ENCODE measurements at regions not wholly inside any gene's neighbourhood (a gene's known extent, or its start where the extent isn't known, plus 50 kb on each side); places are given as distances from the start of the nearest gene placed in this dataset.

DNA sequence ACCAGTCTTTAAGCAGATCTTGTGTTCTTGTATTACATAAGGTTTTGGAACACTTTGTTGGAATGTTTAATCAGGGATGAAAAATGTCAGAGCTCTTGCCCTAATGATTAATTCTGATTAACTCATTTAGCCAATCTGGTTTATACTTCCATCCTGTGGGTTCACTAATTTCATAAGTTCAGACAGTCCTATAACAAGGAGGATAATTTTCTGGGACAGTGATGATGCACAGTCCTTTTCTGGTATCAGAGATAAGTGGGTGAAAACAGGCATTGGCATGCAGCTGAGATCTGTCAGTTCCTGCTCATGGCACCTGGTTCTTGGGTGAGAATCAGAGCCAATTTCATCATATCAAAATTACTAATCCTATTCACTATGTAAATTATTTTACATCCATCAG lies 125.0 kb upstream of the LAMA2 start:
- TF ChIP-seq, protein P1, sequence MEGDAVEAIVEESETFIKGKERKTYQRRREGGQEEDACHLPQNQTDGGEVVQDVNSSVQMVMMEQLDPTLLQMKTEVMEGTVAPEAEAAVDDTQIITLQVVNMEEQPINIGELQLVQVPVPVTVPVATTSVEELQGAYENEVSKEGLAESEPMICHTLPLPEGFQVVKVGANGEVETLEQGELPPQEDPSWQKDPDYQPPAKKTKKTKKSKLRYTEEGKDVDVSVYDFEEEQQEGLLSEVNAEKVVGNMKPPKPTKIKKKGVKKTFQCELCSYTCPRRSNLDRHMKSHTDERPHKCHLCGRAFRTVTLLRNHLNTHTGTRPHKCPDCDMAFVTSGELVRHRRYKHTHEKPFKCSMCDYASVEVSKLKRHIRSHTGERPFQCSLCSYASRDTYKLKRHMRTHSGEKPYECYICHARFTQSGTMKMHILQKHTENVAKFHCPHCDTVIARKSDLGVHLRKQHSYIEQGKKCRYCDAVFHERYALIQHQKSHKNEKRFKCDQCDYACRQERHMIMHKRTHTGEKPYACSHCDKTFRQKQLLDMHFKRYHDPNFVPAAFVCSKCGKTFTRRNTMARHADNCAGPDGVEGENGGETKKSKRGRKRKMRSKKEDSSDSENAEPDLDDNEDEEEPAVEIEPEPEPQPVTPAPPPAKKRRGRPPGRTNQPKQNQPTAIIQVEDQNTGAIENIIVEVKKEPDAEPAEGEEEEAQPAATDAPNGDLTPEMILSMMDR (IDR thresholded peaks at IDR 0.05) = no peak
- no peak for TF ChIP-seq POLR2A (IDR thresholded peaks at IDR 0.05)
